Lower leg skin (tissue), 4 donors: ENCODE measurements at regions not wholly inside any gene's neighbourhood (a gene's known extent, or its start where the extent isn't known, plus 50 kb on each side); places are given as distances from the start of the nearest gene placed in this dataset.

Source experiments
- DNase-seq, 2 donors: peaks; one replicate each; pipeline ENCODE4 v3.0.0-alpha.2; 2019; ENCODE audit warnings: low spot score in 2 of 2
- H3K4me3 ChIP-seq: fragments of 200-600 bp; sonication (generic); 2 replicates; pipeline ENCODE4 v1.5.1; 2017; ENCODE audit warnings: mild to moderate bottlenecking, low read depth; ENCODE audit not compliant: poor library complexity, severe bottlenecking
- CTCF ChIP-seq, 3 donors: fragments of 450-650 bp; IDR thresholded peaks; one replicate each; pipeline ENCODE4 v1.5.1; 2016; ENCODE audit warnings: antibody characterized with exemption in 3 of 3, mild to moderate bottlenecking in 3 of 3, moderate library complexity in 2 of 3
- POLR2A ChIP-seq, 2 donors: fragments of 450-650 bp; IDR thresholded peaks; one replicate each; pipeline ENCODE4 v1.6.1; 2016 to 2017; ENCODE audit warnings: antibody characterized with exemption in 2 of 2, mild to moderate bottlenecking in 1 of 2, moderate library complexity in 1 of 2
- WGBS, 2 donors: methylation state at CpG; one replicate each; pipeline ENCODE4 v1.1.5; 2018; 5-methylcytosine and 5-hydroxymethylcytosine counted together
- intact Hi-C: fragments of 100-400 bp; cut with DNase I; formaldehyde crosslinking; loops from one replicate; pipeline ENCODE4 v1.15.0; 2023; ENCODE audit warnings: low total_unique reads

GRCh38 chr3:71921036-71921435 lies 136.1 kb upstream of the PROK2 start:
- H3K4me3 ChIP-seq = no peak overlapping the region
- 83 to 85% methylated on average over 1 of the region's 1 CpG for WGBS, 2 donors
- TF ChIP-seq POLR2A (IDR thresholded peaks at IDR 0.05) (no peak), CTCF (IDR thresholded peaks at IDR 0.05) (no peak)
- DNase-seq = no peak
- intact Hi-C loops = no loop called here

- 82% methylated on average over 3 of the region's 3 CpGs for WGBS, 2 donors
- DNase-seq = no peak
- no peak for TF ChIP-seq CTCF (IDR thresholded peaks at IDR 0.05)
- no peak for TF ChIP-seq POLR2A (IDR thresholded peaks at IDR 0.05)
- H3K4me3 ChIP-seq = no peak overlapping the region
- intact Hi-C loops = no loop called here
These were observed 134.6 kb upstream of the PROK2 start for GRCh38 chr3:71919572-71919971.

GRCh38 chr3:71917545-71917944 lies 132.6 kb upstream of the PROK2 start:
- 82 to 87% methylated on average over 2 of the region's 2 CpGs for WGBS, 2 donors
- TF ChIP-seq POLR2A (IDR thresholded peaks at IDR 0.05) (no peak), CTCF (IDR thresholded peaks at IDR 0.05) (no peak)
- H3K4me3 ChIP-seq = no peak overlapping the region
- DNase-seq = no peak
- intact Hi-C loops = no loop called here

- DNase-seq = no peak
- intact Hi-C loops = no loop called here
- no peak overlapping the region for H3K4me3 ChIP-seq
- 37 to 46% methylated on average over 5 of the region's 5 CpGs for WGBS, 2 donors
- TF ChIP-seq POLR2A (IDR thresholded peaks at IDR 0.05) (no peak), CTCF (IDR thresholded peaks at IDR 0.05) (no peak)
These were observed 131.9 kb upstream of the PROK2 start for GRCh38 chr3:71916747-71917369.

GRCh38 chr3:71912839-71913495 lies 128.0 kb upstream of the PROK2 start:
- intact Hi-C loops = no loop called here
- DNase-seq = peak in 1 of 2 donors; percentile 31
- H3K4me3 ChIP-seq = no peak overlapping the region
- TF ChIP-seq CTCF (IDR thresholded peaks at IDR 0.05) (no peak), POLR2A (IDR thresholded peaks at IDR 0.05) (no peak)
- 77 to 92% methylated on average over 7 of the region's 7 CpGs for WGBS, 2 donors

- TF ChIP-seq POLR2A (IDR thresholded peaks at IDR 0.05) = no peak
- no peak for DNase-seq
- H3K4me3 ChIP-seq = no peak overlapping the region
- 64 to 91% methylated on average over 4 of the region's 4 CpGs for WGBS, 2 donors
- intact Hi-C loops = no loop called here
These were observed 125.2 kb upstream of the PROK2 start for GRCh38 chr3:71910108-71910507.
